ENCODE measurements at regions not wholly inside any gene's neighbourhood (a gene's known extent, or its start where the extent isn't known, plus 50 kb on each side); places are given as distances from the start of the nearest gene placed in this dataset.
"Not testable (repeated sequence)": the region's sequence is repeated elsewhere in the genome, so short reads cannot be mapped to it uniquely, and the experiment has no call there.

- peak; percentile 39 for DNase-seq
Measured at GRCh38 chr5:88666761-88667495, 216.1 kb downstream of the MEF2C start.

GRCh38 chr5:88665750-88666215 is 217.2 kb downstream of the MEF2C start:
- DNase-seq = peak; percentile 12

DNA sequence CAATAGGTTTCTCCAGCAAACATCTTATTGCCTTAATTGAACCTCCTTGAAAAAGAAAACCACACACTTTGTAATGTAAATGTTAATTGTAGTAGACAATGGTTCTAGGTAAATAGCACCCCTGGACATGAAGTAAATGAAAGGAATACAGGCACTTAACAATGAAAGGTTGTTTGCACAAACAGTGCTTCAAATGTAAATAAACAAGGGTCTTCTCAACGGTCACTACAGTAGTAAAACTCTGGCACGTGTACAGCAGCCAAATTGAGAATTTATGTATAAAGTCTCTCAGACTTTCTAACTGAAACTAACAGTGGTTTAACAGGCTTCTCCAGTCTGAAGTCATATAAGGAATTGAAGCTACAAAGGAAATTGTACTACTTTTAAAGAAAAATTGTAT is 218.3 kb downstream of the MEF2C start:
- no peak for DNase-seq

GRCh38 chr5:88663793-88664216 is 219.2 kb downstream of the MEF2C start:
- no peak for DNase-seq

GRCh38 chr5:88662846-88663245 is 220.1 kb downstream of the MEF2C start:
- DNase-seq = no peak

- no peak for DNase-seq
Measured at GRCh38 chr5:88661806-88662207, 221.2 kb downstream of the MEF2C start.

- DNase-seq = peak; percentile 89
Measured at GRCh38 chr5:88660947-88661805, 221.8 kb downstream of the MEF2C start.

DNA sequence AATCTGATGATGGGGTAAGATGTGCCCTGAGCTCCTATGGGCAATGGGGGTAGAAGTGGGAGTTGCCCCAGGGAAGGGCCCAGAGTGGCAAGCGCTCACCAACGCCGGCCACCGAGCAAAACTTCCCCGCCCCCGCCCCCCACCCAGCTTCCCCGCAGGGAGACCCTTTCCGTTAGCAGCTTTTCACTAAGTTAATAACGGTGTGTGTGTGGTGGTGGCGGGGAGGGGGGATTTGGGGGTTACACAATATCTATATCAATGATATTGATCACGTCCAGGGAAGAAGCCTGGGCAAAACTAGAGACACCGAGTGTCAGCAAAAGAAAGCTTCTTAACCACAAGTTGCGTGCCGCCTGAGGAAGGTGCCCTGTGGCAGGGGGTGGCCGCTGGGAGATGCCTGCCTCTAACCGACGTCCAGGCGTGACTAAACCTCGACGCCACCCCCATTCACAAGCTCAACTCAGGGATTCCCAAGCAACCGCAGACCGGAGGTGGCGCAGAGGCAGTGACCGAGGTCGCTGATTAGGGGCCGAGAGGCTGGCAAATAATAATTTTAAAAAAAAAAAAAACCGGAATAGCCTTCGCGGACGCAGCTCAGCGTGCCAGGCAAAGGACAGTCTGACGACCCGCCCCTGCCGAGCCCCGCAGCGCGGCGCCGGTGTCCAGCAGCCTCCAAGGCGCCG is 222.6 kb downstream of the MEF2C start:
- no peak for DNase-seq

DNA sequence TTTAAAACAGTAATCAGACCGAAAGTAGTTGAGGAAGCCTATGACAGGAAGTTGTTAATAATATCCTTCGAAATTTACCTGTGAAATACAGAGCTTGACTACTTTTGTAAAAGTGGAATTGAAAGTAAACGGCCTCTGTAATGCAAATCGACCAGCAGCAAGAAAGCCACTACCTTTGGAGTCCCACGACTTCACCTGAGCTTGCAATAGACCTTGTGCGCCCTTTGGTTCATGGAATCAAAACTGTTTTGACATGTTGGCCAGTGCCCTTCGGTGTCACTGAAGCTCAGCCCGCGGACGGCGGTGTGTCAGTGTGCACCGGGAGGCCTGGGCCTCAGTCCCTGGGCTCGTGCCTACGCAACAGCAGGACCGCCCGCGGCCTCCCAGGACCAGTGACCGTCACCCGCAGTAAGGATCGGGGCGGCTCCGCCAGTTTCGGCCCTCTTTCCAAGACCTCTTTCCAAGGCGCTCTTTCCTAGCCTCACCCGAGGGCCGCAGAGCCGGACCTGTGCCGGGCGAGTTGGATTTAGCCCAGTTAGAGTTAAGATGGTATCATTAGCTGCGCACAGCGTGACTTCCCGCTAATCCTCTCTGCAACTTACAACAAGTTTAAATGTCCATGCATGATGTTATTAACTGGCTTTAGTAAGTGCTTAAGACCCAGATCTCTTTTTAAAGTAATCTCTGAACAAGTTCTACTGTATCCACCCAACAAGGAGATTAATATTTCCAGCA is 223.3 kb downstream of the MEF2C start:
- no peak for DNase-seq

GRCh38 chr5:88658886-88659285 is 224.1 kb downstream of the MEF2C start:
- no peak for DNase-seq

DNA sequence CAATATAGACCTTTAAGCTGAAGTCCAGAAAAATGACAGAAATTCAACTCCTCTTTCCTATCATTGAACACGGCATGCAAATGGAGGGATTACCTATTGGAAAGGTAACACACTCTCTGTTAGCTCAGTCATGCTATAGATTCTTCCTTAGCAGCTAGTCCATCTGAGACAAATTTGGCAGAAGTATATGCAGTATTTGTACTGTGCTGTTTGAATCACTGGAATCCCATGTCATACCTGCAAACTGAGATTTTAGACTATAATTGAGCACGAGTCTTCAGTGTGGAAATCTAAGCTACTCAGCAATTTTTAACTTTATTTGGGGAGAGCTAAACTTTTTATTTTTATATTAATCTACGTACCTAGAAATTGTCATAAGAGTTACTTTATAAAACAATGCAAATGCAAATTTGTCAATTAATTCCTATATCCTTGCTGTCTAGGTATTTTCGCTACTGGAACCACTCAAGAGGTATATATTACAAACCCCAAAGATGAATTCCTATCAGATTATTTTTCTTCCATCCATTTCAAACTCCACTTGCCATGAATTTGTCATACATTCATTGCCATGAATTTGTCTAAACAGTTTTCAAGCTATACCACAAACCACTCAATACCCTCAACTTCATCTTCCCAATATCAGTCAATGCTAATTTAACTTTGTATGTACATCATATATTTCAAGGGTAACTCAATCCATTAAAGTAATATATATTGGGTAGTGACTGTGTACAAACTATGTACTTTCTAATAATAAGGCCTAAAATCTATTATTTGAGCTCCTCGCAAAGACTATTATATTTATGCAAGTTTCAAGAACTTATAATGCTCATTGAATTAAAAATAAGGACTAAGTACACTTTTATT is 224.8 kb downstream of the MEF2C start:
- DNase-seq = no peak

GRCh38 chr5:88657136-88657535 is 225.8 kb downstream of the MEF2C start:
- DNase-seq = no peak

DNA sequence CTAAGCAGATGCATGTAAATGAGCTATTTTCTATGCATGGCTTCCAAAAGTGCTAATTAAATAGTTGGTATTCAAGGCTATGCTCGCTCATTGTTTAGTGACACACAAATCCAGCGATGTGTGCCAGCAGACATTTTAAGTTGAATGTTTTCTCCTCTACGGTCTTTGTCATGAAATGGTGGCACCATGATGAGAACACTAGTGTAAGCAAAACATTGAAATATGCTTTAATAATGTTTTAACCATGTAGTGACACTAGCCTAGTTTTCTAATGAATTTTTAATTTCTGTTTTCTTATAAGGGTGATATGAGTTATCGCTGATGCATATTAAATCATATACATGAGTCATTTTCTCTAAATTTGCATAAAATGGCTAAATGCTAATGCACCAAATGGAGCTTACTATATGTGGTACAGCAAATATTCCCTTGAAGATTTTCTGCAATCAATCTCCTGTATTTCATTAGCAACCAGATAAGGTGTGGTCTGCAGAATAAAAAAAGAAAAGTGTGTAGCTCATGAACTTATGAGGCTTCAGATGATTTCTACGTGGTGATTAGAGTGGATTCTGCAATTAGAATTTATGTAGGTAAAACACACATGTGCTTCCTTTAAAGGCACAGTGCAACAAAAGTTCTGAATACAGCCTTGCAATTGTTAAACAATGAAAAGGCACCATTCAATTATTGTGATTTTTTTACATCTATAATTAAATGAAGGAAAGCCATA is 226.6 kb downstream of the MEF2C start:
- no peak for DNase-seq

DNA sequence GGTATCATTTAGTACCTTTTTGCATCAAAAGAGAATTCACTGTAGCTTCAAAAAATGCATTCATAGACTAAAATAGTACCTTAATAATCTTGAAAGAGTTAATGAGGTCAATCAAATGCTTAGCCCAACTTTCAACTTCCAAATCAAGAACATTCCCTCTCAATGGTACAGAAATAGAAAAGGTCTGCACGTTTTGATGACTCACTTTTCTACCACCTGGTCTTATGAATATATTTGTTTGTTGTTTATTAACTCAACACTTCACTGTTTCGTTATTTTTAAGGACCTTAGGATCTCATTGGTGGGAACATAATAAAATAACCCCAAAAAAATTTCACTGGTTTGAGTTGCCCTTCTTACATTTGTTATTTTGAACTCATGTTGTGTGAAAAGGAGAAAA is 229.5 kb downstream of the MEF2C start:
- DNase-seq = no peak

- no peak for DNase-seq
Measured at GRCh38 chr5:88647901-88648300, 235.1 kb downstream of the MEF2C start.

- DNase-seq = no peak
Measured at GRCh38 chr5:88646866-88647265, 236.1 kb downstream of the MEF2C start.

- DNase-seq = no peak
Measured at GRCh38 chr5:88644676-88645075, 238.3 kb downstream of the MEF2C start.

DNA sequence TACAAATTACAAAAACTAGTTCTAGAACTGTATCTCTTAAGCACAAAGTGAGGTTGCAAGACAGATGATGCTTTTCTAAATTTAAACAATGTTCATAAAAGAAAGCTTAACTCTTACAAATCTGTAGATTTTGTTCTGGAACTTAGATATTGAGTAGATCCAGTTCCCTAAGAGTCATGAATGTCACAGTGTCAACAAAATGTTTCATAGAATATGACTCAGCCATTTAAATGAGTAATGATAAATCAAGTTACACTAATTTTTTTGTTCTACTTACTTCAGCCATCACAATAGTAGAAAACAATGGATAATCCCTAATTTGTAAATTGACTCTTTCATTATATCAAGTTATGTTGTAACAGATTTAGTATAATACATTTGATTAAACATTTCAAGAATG is 239.7 kb downstream of the MEF2C start:
- DNase-seq = no peak

- no peak for DNase-seq
Measured at GRCh38 chr5:88634014-88634413, 249.0 kb downstream of the MEF2C start.

DNA sequence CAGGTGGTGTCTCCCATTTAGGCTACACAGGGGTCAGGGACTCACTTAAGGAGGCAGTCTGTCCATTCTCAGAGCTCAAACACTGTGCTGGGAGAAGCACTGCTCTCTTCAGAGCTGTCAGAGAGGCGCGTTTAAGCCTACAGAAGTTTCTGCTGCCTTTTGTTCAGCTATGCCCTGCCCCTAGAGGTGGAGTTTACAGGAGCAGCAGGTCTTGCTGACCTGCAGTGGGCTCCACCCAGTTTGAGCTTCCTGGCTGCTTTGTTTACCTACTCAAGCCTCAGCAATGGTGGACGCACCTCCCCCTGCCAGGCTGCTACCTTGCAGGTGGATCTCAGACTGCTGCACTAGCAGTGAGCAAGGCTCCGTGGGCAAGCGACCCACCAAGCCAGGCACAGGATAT is 260.1 kb downstream of the MEF2C start:
- not testable (repeated sequence) for DNase-seq

GRCh38 chr5:88615767-88616166 is 267.2 kb downstream of the MEF2C start:
- not testable (repeated sequence) for DNase-seq
